ENCODE measurements at regions not wholly inside any gene's neighbourhood (a gene's known extent, or its start where the extent isn't known, plus 50 kb on each side); places are given as distances from the start of the nearest gene placed in this dataset.

DNA sequence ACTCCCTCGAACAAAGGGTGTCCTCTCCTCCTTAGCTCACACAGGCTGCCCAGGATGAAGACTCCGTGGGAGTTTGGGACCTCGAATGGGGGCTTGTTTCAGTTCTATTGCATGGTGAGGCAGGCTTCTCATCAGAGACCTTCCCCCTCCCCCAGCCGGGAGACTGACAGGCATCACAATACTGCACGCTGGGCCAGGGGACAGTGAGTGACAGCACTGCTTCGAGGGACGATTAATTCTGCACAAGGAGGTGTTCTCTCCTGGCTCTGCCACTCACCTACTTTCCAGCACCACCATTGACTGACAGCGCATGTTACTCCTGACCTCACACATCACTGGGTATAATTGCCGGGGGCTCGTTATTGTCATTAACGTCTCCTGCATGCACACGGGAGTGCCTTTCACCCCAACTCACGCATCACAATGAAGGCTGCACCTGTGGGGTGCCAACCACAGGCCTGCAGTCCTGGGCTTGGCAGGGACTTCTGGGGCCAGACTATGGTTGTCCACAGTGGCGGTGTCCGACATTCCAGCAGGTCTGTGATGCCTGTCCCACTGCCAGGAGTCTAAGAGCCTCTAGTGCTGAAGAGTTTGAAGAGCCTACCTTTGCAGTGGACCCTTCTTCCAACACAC, 412.2 kb upstream of the TSHZ3 start:
- POLR2A ChIA-PET = no interaction called here
- intact Hi-C loops (cut with micrococcal nuclease) = no loop called here
- H3K4me1 Mint-ChIP-seq = no peaks in the 10 kb centered on the region
- H3K27ac Mint-ChIP-seq = no peak overlapping the region
- CTCF ChIA-PET = no interaction called here
- no peaks in the 10 kb centered on the region for H3K27me3 Mint-ChIP-seq
- TF ChIP-seq, protein P1, sequence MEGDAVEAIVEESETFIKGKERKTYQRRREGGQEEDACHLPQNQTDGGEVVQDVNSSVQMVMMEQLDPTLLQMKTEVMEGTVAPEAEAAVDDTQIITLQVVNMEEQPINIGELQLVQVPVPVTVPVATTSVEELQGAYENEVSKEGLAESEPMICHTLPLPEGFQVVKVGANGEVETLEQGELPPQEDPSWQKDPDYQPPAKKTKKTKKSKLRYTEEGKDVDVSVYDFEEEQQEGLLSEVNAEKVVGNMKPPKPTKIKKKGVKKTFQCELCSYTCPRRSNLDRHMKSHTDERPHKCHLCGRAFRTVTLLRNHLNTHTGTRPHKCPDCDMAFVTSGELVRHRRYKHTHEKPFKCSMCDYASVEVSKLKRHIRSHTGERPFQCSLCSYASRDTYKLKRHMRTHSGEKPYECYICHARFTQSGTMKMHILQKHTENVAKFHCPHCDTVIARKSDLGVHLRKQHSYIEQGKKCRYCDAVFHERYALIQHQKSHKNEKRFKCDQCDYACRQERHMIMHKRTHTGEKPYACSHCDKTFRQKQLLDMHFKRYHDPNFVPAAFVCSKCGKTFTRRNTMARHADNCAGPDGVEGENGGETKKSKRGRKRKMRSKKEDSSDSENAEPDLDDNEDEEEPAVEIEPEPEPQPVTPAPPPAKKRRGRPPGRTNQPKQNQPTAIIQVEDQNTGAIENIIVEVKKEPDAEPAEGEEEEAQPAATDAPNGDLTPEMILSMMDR (IDR thresholded peaks at IDR 0.05) = no peak
- H3K36me3 Mint-ChIP-seq (ENCODE audit: low read depth) = no peaks in the 10 kb centered on the region
- DNase-seq (no peak), ATAC-seq (ENCODE audit: low read depth) (no peak)
- H3K9me3 Mint-ChIP-seq = peaks cover 9% of the 10 kb centered on the region
- no peak overlapping the region for H3K4me3 Mint-ChIP-seq

GRCh38 chr19:31770223-31770622, 421.0 kb upstream of the TSHZ3 start:
- Mint-ChIP-seq H3K4me1 (no peaks in the 10 kb centered on the region), H3K36me3 (ENCODE audit: low read depth) (no peaks in the 10 kb centered on the region), H3K9me3 (peaks cover 4% of the 10 kb centered on the region), H3K27me3 (no peaks in the 10 kb centered on the region), H3K27ac (no peak overlapping the region), H3K4me3 (no peak overlapping the region)
- ChIA-PET POLR2A (no interaction called here), CTCF (no interaction called here)
- intact Hi-C loops (cut with micrococcal nuclease) = no loop called here
- no peak for ATAC-seq (ENCODE audit: low read depth)
- TF ChIP-seq, protein P1 (IDR thresholded peaks at IDR 0.05) = no peak
- no peak for DNase-seq

DNA sequence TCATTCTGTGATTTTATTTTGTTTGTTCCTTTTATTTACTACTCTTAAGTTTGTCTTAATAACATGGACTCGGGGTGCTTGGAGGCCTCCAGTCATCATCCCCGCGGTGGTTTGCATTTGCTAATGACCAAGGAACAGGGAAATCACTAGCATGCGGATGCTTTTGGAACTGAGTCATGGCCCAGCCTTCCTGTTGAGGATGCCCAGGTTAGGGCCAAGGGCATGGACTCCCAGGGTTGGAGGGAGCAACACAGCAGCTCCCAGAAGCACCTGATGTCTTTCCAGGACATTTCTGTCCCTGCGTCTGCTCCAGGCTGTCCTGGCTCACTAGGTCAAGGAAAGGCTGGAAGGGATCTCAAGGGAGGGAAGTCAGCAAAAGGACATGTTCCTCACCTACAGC, 423.7 kb upstream of the TSHZ3 start:
- ChIA-PET CTCF (no interaction called here), POLR2A (no interaction called here)
- no peak for ATAC-seq (ENCODE audit: low read depth)
- Mint-ChIP-seq H3K27ac (no peak overlapping the region), H3K27me3 (no peaks in the 10 kb centered on the region), H3K4me1 (no peaks in the 10 kb centered on the region), H3K4me3 (no peak overlapping the region), H3K9me3 (peaks cover 6% of the 10 kb centered on the region), H3K36me3 (ENCODE audit: low read depth) (no peaks in the 10 kb centered on the region)
- intact Hi-C loops (cut with micrococcal nuclease) = no loop called here
- DNase-seq = no peak
- TF ChIP-seq, protein P1 (IDR thresholded peaks at IDR 0.05) = no peak

DNA sequence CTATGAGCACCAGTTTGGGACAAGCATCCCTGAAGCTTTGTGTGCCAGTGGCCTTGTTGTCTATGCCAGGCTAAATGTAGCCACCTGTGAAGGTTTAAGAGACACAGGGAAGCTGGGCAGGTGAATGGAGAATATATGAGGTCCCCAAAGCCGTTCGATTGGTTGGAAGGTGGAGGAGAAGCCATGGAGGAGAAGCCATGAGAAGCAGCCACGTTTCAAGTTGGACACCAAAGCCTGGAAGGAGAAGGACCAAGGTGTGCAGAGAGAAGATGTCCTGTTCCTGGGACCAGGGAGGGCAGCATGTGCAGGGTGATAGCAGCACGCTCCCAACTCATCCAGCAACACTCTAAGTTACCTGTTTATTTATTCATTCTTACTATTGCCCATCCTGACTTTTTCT, 432.3 kb upstream of the TSHZ3 start:
- CTCF ChIA-PET = no interaction called here
- H3K4me1 Mint-ChIP-seq = no peaks in the 10 kb centered on the region
- ATAC-seq (ENCODE audit: low read depth) (no peak), DNase-seq (no peak)
- H3K36me3 Mint-ChIP-seq (ENCODE audit: low read depth) = no peaks in the 10 kb centered on the region
- POLR2A ChIA-PET = no interaction called here
- TF ChIP-seq, protein P1 (IDR thresholded peaks at IDR 0.05) = no peak
- intact Hi-C loops (cut with micrococcal nuclease) = no loop called here
- H3K27ac Mint-ChIP-seq = no peak overlapping the region
- no peak overlapping the region for H3K4me3 Mint-ChIP-seq
- H3K27me3 Mint-ChIP-seq = no peaks in the 10 kb centered on the region
- H3K9me3 Mint-ChIP-seq = peaks cover 4% of the 10 kb centered on the region

DNA sequence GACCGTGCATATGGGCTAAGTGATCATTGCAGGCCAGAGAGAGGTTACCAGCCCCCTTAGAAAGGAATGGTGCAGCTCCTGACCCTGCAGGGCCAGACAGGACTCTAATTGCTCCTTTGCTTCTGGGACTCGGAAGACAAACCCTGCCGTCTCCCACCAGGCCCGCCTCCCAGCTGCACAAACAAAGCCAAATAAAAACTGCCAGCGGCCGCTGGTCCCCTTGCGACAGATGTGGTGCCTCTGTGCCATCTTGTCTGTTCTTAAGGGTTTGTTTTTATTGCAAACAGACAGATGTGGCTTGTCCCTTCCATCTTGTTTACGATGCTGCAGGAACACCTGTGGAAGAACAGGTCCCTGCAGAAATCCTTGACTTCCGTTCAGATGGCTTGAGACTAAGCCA, 434.4 kb upstream of the TSHZ3 start:
- H3K27ac Mint-ChIP-seq = no peak overlapping the region
- CTCF ChIA-PET = no interaction called here
- peaks cover 2% of the 10 kb centered on the region for H3K9me3 Mint-ChIP-seq
- POLR2A ChIA-PET = no interaction called here
- DNase-seq = no peak
- no peaks in the 10 kb centered on the region for H3K27me3 Mint-ChIP-seq
- intact Hi-C loops (cut with micrococcal nuclease) = no loop called here
- TF ChIP-seq, protein P1 (IDR thresholded peaks at IDR 0.05) = no peak
- ATAC-seq (ENCODE audit: low read depth) = no peak
- H3K36me3 Mint-ChIP-seq (ENCODE audit: low read depth) = no peaks in the 10 kb centered on the region
- no peaks in the 10 kb centered on the region for H3K4me1 Mint-ChIP-seq
- H3K4me3 Mint-ChIP-seq = no peak overlapping the region
